ENCODE measurements at regions not wholly inside any gene's neighbourhood (a gene's known extent, or its start where the extent isn't known, plus 50 kb on each side); places are given as distances from the start of the nearest gene placed in this dataset.

DNA sequence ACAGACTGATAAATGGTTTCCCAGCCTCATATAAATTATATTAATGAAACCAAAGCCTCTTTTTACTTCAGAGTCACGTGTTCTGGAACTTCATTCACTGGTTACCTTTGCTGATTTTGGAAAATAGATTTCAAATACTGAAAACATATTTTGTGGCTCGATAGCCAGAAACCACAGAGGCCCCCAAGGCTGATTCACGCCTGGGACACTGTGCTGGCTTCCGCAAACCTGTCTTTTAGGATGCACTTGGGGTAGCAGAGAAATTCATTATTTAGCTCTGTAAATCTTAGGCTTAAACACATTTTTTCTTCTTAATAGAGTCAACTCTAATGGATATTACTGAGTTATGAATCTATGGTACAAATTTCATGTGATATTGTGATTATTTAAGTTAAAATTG lies 90.7 kb upstream of the TMEM18 start:
- FAIRE-seq (no peak), DNase-seq (ENCODE audit: low spot score) (no peak), ATAC-seq (no peak)
- WGBS (ENCODE audit: low lambda C conversion rate), result 29% methylated on average over 4 of the region's 4 CpGs
- intact Hi-C loops (cut with micrococcal nuclease; ENCODE audit: unreplicated experiment) (no loop called here), in situ Hi-C loops (cut with HindIII; ENCODE audit: extremely low pct_ligation_motif_present, low pct_unique_long_range_greater_than_20kb) (no loop called here)
- Histone ChIP-seq H3K4me3 (replicated peaks in 1 of 3; ENCODE audit: insufficient read depth in 1 of 3, low read depth in 2 of 3, low read length in 3 of 3) (no peak overlapping the region), H3K36me3 (replicated peaks in 1 of 2; ENCODE audit: control insufficient read depth in 1 of 2, insufficient read depth in 2 of 2, low read length in 2 of 2) (no peaks in the 10 kb centered on the region), H3K4me2 (ENCODE audit: low read depth, low read length) (no peak overlapping the region), H4K20me1 (ENCODE audit: insufficient read depth, low read length) (no peaks in the 10 kb centered on the region), H2AFZ (ENCODE audit: low read length) (no peak overlapping the region), H3K27me3 (ENCODE audit: control insufficient read depth in 1 of 2, insufficient read depth in 2 of 2, low read length in 2 of 2) (peaks cover 6 to 52% of the 10 kb centered on the region in 2 experiments; a peak in 4 of 5 replicates), H3K79me2 (ENCODE audit: insufficient read depth, low read length) (no peaks in the 10 kb centered on the region), H3K9ac (ENCODE audit: insufficient read depth, low read depth, low read length) (no peak overlapping the region), H3K9me3 (ENCODE audit: low read length) (no peaks in the 10 kb centered on the region), H3K4me1 (ENCODE audit: insufficient read depth, low read length) (no peaks in the 10 kb centered on the region), H3K27ac (ENCODE audit: extremely low read length, insufficient read depth, low read length) (no peak overlapping the region)
- CTCF ChIA-PET (ENCODE audit: low intra/inter-chr PET ratio, low total read pairs), result no interaction called here
- POLR2A ChIA-PET, result no interaction called here
- BruUV-seq (replicated peaks), result no TSS peak
- TF ChIP-seq ZMYM4 (CRISPR knock-in tag; IDR thresholded peaks at IDR 0.05) (no peak), HNRNPLL (IDR thresholded peaks at IDR 0.05; ENCODE audit: low read depth, low read length, poor library complexity, severe bottlenecking) (no peak), RARA (CRISPR knock-in tag; IDR thresholded peaks at IDR 0.05) (no peak), ZFP41 (CRISPR knock-in tag; IDR thresholded peaks at IDR 0.05; ENCODE audit: borderline replicate concordance) (no peak), ZNF558 (CRISPR knock-in tag; IDR thresholded peaks at IDR 0.05; ENCODE audit: borderline replicate concordance) (no peak), ZNF878 (CRISPR knock-in tag; IDR thresholded peaks at IDR 0.05) (no peak), ZNF552 (CRISPR knock-in tag; IDR thresholded peaks at IDR 0.05; ENCODE audit: borderline replicate concordance) (no peak), ZNF674 (CRISPR knock-in tag; IDR thresholded peaks at IDR 0.05; ENCODE audit: low read depth) (no peak), ZMYM3 (CRISPR knock-in tag; IDR thresholded peaks at IDR 0.05) (no peak), REL (CRISPR knock-in tag; conservative IDR thresholded peaks at IDR 0.05) (no peak), MIER2 (CRISPR knock-in tag; IDR thresholded peaks at IDR 0.05) (no peak), NR2F6 (IDR thresholded peaks at IDR 0.05) (no peak), NR2F6 (CRISPR knock-in tag; IDR thresholded peaks at IDR 0.05) (no peak), ZNF180 (CRISPR knock-in tag; IDR thresholded peaks at IDR 0.05; ENCODE audit: borderline replicate concordance, low read depth) (no peak), FOXM1 (CRISPR knock-in tag; IDR thresholded peaks at IDR 0.05) (no peak)
- TF ChIP-seq, protein P1, sequence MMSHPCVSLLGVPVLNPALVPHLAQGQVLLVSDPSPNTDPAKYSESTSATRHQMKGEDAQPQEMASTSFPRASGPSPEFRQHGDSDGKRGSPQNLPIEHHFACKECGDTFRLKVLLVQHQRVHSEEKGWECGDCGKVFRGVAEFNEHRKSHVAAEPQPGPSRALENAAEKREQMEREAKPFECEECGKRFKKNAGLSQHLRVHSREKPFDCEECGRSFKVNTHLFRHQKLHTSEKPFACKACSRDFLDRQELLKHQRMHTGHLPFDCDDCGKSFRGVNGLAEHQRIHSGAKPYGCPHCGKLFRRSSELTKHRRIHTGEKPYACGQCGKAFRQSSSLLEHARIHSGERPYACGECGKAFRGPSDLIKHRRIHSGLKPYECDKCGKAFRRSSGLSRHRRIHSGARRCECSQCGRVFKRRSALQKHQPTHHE (CRISPR knock-in tag; IDR thresholded peaks at IDR 0.05; ENCODE audit: borderline replicate concordance), result no peak
- TF ChIP-seq, protein P2, sequence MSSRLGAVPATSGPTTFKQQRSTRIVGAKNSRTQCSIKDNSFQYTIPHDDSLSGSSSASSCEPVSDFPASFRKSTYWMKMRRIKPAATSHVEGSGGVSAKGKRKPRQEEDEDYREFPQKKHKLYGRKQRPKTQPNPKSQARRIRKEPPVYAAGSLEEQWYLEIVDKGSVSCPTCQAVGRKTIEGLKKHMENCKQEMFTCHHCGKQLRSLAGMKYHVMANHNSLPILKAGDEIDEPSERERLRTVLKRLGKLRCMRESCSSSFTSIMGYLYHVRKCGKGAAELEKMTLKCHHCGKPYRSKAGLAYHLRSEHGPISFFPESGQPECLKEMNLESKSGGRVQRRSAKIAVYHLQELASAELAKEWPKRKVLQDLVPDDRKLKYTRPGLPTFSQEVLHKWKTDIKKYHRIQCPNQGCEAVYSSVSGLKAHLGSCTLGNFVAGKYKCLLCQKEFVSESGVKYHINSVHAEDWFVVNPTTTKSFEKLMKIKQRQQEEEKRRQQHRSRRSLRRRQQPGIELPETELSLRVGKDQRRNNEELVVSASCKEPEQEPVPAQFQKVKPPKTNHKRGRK (CRISPR knock-in tag; IDR thresholded peaks at IDR 0.05), result no peak
